ENCODE measurements at regions not wholly inside any gene's neighbourhood (a gene's known extent, or its start where the extent isn't known, plus 50 kb on each side); places are given as distances from the start of the nearest gene placed in this dataset.
"Not testable (repeated sequence)": the region's sequence is repeated elsewhere in the genome, so short reads cannot be mapped to it uniquely, and the experiment has no call there.

- DNase-seq: no peak
Measured at GRCh38 chr11:82043316-82043715, 690.3 kb downstream of the FAM181B start.

- DNase-seq: no peak
Measured at GRCh38 chr11:82041764-82042163, 691.9 kb downstream of the FAM181B start.

- DNase-seq: no peak
Measured at GRCh38 chr11:82038154-82038553, 695.5 kb downstream of the FAM181B start.

GRCh38 chr11:82034527-82034926, 699.1 kb downstream of the FAM181B start:
- no peak for DNase-seq

- not testable (repeated sequence) for DNase-seq
Measured at GRCh38 chr11:82027335-82027734, 706.3 kb downstream of the FAM181B start.

- no peak for DNase-seq
Measured at GRCh38 chr11:82024760-82025159, 708.9 kb downstream of the FAM181B start.

GRCh38 chr11:82012276-82012675, 721.4 kb downstream of the FAM181B start:
- DNase-seq: no peak

- no peak for DNase-seq
Measured at GRCh38 chr11:82009133-82009532, 724.5 kb downstream of the FAM181B start.

GRCh38 chr11:82007521-82007920, 726.1 kb downstream of the FAM181B start:
- no peak for DNase-seq

- DNase-seq: no peak
Measured at GRCh38 chr11:82004537-82005213, 729.0 kb downstream of the FAM181B start.

- no peak for DNase-seq
Measured at GRCh38 chr11:82003671-82004515, 729.8 kb downstream of the FAM181B start.

- no peak for DNase-seq
Measured at GRCh38 chr11:82003024-82003423, 730.6 kb downstream of the FAM181B start.

- peak; percentile 15 for DNase-seq
Measured at GRCh38 chr11:81995889-81996288, 737.8 kb downstream of the FAM181B start.

GRCh38 chr11:81993755-81994154, 739.9 kb downstream of the FAM181B start:
- DNase-seq: no peak

- DNase-seq: no peak
Measured at GRCh38 chr11:81990659-81991443, 742.8 kb downstream of the FAM181B start.

- DNase-seq: no peak
Measured at GRCh38 chr11:81989093-81989492, 744.6 kb downstream of the FAM181B start.

- no peak for DNase-seq
Measured at GRCh38 chr11:81987829-81988472, 745.7 kb downstream of the FAM181B start.

- no peak for DNase-seq
Measured at GRCh38 chr11:81986556-81987161, 747.0 kb downstream of the FAM181B start.

GRCh38 chr11:81979448-81979847, 754.2 kb downstream of the FAM181B start:
- no peak for DNase-seq

GRCh38 chr11:81975261-81975900, 758.3 kb downstream of the FAM181B start:
- no peak for DNase-seq

- DNase-seq: no peak
Measured at GRCh38 chr11:81970886-81971285, 762.8 kb downstream of the FAM181B start.

GRCh38 chr11:81967242-81967641, 766.4 kb downstream of the FAM181B start:
- no peak for DNase-seq
